Pulmonary artery endothelial cell (primary cell): ENCODE measurements at regions not wholly inside any gene's neighbourhood (a gene's known extent, or its start where the extent isn't known, plus 50 kb on each side); places are given as distances from the start of the nearest gene placed in this dataset.

Experiments
- DNase-seq: peaks from one replicate; pipeline ENCODE4 v3.0.0-alpha.2; 2011; ENCODE audit warnings: low read depth, low spot score

- DNase-seq = no peak
These were observed 508.5 kb upstream of the FAT1 start for GRCh38 chr4:187232196-187232595.

- no peak for DNase-seq
These were observed 509.1 kb upstream of the FAT1 start for GRCh38 chr4:187232796-187233195.

GRCh38 chr4:187235456-187236170, 512.0 kb upstream of the FAT1 start:
- DNase-seq = no peak

- no peak for DNase-seq
These were observed 512.7 kb upstream of the FAT1 start for GRCh38 chr4:187236209-187236890.

GRCh38 chr4:187238646-187239045, 515.0 kb upstream of the FAT1 start:
- DNase-seq = no peak

GRCh38 chr4:187251896-187252295, 528.2 kb upstream of the FAT1 start:
- no peak for DNase-seq

- DNase-seq = no peak
These were observed 533.2 kb upstream of the FAT1 start for GRCh38 chr4:187256897-187257296.

- DNase-seq = no peak
These were observed 535.2 kb upstream of the FAT1 start for GRCh38 chr4:187258651-187259401.

GRCh38 chr4:187268940-187269339, 545.3 kb upstream of the FAT1 start:
- DNase-seq = no peak

- no peak for DNase-seq
These were observed 546.5 kb upstream of the FAT1 start for GRCh38 chr4:187270154-187270553.

- DNase-seq = no peak
These were observed 548.2 kb upstream of the FAT1 start for GRCh38 chr4:187271848-187272247.

GRCh38 chr4:187274153-187274552, 550.5 kb upstream of the FAT1 start:
- DNase-seq = no peak

- DNase-seq = no peak
These were observed 553.2 kb upstream of the FAT1 start for GRCh38 chr4:187276736-187277408.

GRCh38 chr4:187283201-187283955, 559.7 kb upstream of the FAT1 start:
- DNase-seq = no peak

GRCh38 chr4:187286525-187286924, 562.9 kb upstream of the FAT1 start:
- DNase-seq = no peak

GRCh38 chr4:187289371-187289770, 565.7 kb upstream of the FAT1 start:
- DNase-seq = no peak

- no peak for DNase-seq
These were observed 571.2 kb upstream of the FAT1 start for GRCh38 chr4:187294861-187295260.

- DNase-seq = no peak
These were observed 578.3 kb upstream of the FAT1 start for GRCh38 chr4:187301923-187302322.

GRCh38 chr4:187302457-187303150, 578.9 kb upstream of the FAT1 start:
- DNase-seq = no peak

GRCh38 chr4:187304133-187304532, 580.5 kb upstream of the FAT1 start:
- DNase-seq = no peak

GRCh38 chr4:187307131-187307530, 583.5 kb upstream of the FAT1 start:
- DNase-seq = no peak
